HL-60/S4 treated with retinoic acid at 250 ng/mL for 4 days and 3 days (cell line): ENCODE measurements at regions not wholly inside any gene's neighbourhood (a gene's known extent, or its start where the extent isn't known, plus 50 kb on each side); places are given as distances from the start of the nearest gene placed in this dataset.

Experiments
- in situ Hi-C: fragments of 300-500 bp; cut with MboI; formaldehyde crosslinking; loops from 2 replicates; pipeline ENCODE4 v1.7.0; 2022; ENCODE audit warnings: low sequenced_read_pairs

DNA sequence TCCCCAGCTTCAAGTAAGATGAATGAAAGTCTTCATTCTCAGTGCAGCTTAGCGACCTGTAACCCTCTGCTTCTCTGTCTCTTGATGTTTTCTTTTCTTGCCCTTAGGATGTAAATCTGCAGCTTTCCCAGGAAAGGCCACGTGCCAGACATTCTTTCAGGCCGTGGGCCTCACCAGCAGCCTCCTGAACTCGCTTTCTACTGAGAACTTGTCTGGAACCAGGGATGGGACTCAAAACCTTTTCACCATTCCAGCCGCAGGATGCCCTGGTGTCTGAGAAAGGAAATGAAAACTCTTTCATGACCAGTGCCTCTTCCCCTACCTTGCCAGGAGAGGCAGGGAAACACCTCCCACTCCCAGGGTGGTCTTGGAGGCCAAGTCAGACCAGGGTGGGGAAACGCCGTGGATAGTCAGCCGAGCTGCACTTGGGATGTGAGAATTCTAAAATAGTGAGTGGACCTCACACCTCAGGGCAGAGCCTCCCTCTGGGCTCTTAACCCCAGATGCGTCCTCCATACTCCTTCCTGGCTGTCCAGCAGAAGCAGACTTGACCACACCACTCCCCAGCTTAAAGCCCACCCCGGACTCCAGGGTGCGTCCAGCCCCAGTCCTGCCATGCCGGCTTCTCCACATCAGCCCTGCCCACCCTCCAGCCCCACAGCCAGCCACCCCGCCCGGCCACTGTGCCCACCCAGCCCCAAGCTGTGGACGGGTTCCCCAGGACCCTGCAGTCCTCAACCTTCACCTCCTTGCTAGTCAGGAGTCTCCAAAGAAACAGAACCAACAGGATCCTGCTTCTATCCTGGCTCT, 115.5 kb downstream of the TWIST2 start:
- in situ Hi-C loops, result loop anchor here (25.0 kb wide), 1 partner anchor 626 kb away; no protein-coding TSS in a partner anchor

DNA sequence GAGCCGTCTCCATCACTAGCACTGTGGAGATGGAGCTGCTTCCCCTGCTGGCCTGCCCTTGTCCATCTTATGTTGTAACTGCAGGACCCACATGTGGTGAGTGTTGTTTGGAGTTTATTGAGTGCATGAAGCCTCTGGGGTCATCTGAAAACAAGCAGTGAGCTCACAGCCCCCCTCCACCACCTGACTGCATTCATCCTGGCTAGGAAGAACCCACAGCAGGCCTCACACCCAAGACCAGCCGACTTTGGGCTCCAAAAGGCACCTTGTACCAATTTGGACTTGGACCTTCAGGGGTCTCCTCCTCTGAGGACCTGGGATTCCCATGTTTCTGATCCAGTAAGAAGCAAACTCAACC, 116.1 kb downstream of the TWIST2 start:
- in situ Hi-C loops, result loop anchor here (25.0 kb wide), 1 partner anchor 627 kb away; no protein-coding TSS in a partner anchor

- in situ Hi-C loops, result loop anchor here (25.0 kb wide), 1 partner anchor 627 kb away; no protein-coding TSS in a partner anchor
These were observed 116.7 kb downstream of the TWIST2 start for GRCh38 chr2:238964544-238965067.

GRCh38 chr2:238965371-238966071, 117.6 kb downstream of the TWIST2 start:
- in situ Hi-C loops, result loop anchor here (25.0 kb wide), 1 partner anchor 628 kb away; no protein-coding TSS in a partner anchor

GRCh38 chr2:238966072-238966937, 118.4 kb downstream of the TWIST2 start:
- in situ Hi-C loops, result loop anchor here (25.0 kb wide), 1 partner anchor 629 kb away; no protein-coding TSS in a partner anchor

GRCh38 chr2:238967031-238967977, 119.4 kb downstream of the TWIST2 start:
- in situ Hi-C loops, result loop anchor here (25.0 kb wide), 1 partner anchor 630 kb away; no protein-coding TSS in a partner anchor

DNA sequence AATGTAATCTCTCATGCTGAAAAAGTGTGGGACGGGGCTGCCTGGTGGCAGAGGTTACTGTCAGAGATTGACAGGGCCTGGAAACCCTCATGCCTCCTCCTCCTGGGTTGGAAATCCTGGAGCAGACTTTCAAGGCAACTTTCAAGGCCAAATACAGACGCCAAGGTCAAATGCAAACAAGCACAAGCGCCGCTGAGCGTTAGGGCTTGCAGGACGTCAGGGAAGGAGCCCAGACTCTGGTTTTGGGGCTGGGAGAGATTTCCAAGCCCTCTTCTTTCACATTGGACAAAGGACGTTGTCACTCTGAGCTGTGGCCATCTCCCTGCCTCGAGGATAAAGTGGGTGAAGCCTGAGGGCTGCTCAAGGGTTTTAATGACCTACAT, 120.1 kb downstream of the TWIST2 start:
- in situ Hi-C loops, result loop anchor here (25.0 kb wide), 1 partner anchor 631 kb away; no protein-coding TSS in a partner anchor

- in situ Hi-C loops, result loop anchor here (25.0 kb wide), 1 partner anchor 631 kb away; no protein-coding TSS in a partner anchor
These were observed 120.9 kb downstream of the TWIST2 start for GRCh38 chr2:238968616-238969384.

GRCh38 chr2:238969857-238970256, 122.0 kb downstream of the TWIST2 start:
- in situ Hi-C loops, result loop anchor here (25.0 kb wide), 1 partner anchor 633 kb away; no protein-coding TSS in a partner anchor

DNA sequence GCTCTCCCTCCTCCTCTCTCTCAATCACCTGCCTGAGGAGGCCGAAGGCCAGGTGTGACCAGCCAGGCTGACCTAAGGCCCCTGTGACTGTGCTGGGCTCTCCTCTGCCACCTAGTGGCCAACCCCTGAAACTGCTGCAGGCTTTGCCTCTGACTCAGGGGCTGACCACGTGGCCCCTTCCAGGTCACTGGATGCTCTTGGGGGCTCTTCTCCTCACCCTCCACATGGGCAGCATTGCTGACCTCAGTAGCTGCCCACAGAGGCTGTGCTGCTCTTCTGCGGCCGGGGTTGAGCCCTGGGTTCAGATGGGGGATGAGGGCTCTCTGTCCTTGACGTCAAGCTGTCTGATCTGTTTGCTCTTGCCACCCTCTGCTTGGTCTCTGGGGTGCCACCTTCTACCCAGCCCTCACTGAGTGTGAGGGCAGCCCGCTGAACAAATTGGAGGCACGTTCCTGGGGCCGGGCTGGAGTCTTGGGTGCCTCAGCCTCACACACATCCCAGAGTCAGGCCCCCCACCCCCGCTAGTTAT, 122.7 kb downstream of the TWIST2 start:
- in situ Hi-C loops, result loop anchor here (25.0 kb wide), 1 partner anchor 633 kb away; no protein-coding TSS in a partner anchor

DNA sequence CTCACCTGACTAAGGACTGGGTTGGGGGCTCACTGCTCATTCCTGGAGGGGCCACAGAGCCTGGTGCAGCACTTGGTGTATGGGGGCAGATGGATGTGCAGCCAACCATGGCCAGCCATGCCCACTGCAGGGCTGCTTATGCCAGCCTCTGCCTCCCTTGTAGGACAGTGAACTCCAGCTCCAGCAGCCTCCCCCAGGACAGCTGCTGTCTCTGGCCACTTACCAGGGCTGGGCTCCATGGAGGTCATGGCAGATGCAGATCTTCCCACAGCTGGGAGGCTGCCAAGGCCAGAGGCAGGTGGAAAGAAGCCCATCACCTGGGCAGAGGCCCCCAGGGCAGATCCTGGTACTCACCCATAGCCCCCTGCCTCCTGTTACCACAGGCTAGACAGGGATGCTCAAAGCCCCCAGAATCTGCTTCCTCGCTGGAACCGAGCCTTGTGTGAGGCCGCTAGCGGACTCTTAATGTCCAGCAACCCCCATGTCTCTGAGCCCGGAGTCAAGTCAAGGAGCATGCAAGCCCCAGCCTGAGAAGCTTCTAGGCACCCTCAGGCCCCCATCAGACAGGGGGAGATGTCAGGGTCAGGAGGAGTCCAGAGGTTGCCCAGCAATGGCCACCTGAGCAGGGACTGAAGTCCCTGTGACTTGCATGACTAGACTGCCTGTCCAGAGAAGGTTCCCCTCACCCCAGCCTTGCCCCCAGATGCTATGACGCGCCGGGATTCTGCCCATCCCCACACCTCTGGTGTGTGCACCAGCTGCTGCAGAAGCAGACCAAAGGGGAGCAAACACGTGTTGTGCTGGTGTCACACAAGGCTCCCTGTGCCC, 123.6 kb downstream of the TWIST2 start:
- in situ Hi-C loops, result loop anchor here (25.0 kb wide), 1 partner anchor 634 kb away; no protein-coding TSS in a partner anchor

DNA sequence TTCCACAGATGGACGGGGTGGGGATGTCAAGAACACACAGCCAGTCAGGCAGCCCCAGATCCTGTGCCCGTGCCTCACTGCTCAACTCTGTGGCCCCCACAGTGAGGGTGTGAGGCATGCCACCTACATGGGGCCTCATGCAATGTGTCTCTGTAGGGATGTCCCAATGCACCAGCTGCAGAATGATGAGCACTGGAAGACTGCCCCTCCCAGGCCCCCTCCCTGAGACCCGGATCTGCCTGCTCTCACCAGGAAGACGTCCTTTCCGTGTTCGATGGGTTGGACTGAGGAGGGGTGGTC, 124.2 kb downstream of the TWIST2 start:
- in situ Hi-C loops, result loop anchor here (25.0 kb wide), 1 partner anchor 635 kb away; no protein-coding TSS in a partner anchor

DNA sequence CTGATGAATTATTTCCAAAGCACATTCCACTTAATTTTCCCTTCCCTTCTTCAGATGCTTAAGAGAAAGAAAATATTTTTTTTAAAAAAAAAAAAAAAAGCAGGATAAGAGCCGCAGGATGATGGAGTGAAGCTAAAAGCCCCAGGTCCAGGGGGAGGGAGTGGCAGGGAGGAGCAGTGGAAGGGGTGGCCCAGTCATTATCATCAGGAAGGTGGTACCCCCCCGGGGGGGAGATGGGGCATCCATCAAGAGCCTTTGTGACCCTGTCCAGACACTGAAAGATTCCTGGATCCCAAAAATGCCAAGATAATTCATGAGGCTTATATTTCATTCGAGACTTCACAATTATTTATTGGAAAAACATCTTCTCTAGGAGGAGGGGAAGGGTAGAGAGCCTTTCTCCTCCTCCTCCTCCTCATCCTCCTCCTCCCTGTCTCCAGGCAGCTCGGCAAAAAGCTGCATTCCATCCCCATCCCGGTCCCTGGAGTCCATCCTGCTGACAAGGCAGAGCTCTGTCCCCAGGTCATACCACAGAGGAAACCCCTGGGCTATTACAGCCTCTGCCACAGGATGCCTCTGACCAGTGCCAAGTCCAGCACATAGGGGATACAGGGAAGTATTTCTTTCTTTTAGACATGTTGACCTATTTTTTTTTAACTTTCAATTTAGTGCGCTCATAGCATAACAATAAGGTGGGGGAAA, 125.3 kb downstream of the TWIST2 start:
- in situ Hi-C loops, result loop anchor here (25.0 kb wide), 1 partner anchor 636 kb away; no protein-coding TSS in a partner anchor

DNA sequence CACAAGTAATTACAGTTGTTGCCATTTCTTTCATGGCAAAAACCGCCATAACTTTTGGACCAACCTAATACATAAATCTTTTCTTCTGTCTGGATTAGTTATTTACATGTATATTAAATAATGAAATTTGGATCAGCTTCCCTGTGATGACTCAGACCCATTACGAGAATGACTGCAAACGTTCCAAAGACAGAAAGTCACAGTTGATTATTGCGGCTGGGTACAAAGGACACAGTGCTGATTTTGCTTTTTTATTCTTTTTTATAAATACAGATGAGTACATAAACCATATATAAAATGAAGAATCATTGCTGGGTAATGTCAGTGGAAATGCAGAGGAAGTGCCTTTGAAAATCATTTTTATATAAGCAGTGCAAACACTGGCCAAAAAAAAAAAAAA, 126.2 kb downstream of the TWIST2 start:
- in situ Hi-C loops, result loop anchor here (25.0 kb wide), 1 partner anchor 637 kb away; no protein-coding TSS in a partner anchor

- in situ Hi-C loops, result loop anchor here (25.0 kb wide), 1 partner anchor 637 kb away; no protein-coding TSS in a partner anchor
These were observed 126.7 kb downstream of the TWIST2 start for GRCh38 chr2:238974501-238975166.

DNA sequence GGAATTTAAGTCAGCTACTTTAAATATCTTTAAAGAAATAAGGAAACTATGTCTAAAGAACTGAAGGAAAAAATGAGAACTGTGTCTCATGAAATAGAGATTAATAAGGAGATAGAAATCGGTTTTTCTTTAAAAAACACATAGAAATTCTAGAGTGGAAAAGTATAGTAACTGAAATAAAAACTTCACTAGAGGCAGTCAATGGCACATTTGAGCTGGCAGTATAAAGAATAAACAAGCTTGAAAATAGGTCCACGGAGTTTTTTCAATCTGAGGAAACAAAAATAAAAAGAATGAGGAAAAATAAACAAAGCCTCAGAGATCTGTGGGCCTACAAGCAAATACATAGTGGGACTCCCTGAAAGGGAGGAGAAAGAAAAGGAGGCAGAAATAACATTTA, 127.5 kb downstream of the TWIST2 start:
- in situ Hi-C loops, result no loop called here
